HG02840 (cell line): ENCODE measurements at regions not wholly inside any gene's neighbourhood (a gene's known extent, or its start where the extent isn't known, plus 50 kb on each side); places are given as distances from the start of the nearest gene placed in this dataset.

Source experiments
- ATAC-seq: cut with Tn5 transposase; IDR thresholded peaks from one replicate; pipeline ENCODE4 v1.9.1; 2021; ENCODE audit warnings: mild to moderate bottlenecking, moderate library complexity, moderate number of reproducible peaks; ENCODE audit not compliant: unreplicated experiment, low FRiP score

DNA sequence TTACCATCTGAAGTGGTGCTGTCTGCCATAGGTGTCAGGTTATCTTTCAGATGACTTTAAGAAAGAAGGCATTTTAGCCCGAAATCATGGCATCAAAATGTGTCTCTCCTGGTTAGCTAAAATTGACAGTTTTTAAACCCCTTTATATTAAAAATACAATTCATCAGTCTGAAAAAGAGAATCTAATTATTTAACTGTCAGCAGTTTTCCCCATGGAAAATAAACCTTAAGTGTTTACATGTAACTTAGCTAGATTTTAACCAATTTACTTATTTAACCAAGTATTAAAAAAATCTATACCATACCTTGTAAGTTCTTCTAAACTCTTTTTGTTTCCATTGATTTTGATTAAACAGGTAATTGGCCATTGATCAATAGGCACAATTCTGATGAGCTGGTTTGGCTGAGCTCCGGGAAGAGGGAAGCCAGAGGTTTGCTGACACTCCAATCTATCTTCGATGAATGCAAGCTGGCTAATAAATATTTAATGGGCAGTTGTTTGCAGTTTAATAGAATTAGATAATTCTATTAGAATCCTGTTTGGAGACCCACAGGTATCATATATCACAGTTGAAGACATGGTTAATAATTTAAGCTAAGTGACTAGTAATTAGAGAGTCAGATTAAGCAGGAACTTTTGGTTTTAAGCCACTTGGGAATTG, 114.0 kb downstream of the MAT2B start:
- no peak for ATAC-seq

DNA sequence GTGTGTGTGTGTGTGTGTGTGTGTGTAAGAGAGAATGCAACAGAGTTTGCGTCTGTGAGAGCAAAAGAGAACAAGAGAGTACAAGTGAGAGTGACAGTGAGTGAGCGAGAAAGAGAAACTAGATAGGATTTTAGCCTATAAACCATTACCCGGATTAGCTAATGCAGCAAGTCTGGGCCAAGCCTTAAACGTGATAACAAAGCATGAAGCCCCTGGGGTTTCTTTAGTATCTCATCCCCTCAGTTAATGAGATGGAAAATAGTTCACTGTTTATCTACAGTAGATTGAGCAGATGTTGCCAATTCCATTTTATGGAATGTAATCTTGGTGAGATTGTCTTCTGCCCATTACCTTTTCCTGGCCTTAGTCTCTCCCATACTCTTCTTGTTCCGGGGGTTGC, 114.5 kb downstream of the MAT2B start:
- no peak for ATAC-seq

DNA sequence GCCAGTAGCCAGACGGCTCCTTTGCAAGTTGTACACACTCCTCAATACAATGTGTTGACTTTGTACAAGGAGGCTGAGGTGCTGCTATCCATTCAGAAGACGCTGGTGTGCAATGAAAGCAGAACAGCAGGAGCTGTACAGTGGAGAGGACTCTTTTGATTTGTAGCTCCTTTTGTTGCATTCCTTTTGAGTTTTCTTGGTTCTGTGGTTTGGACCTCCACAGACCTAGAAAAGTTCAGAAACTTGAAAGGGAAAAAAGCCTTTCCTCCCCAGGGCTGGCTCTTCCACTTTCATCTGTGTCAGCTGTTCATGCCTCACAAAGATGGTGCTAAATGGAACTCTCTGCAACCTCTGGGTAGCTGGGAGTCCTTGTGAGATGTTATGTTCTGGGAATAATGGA, 117.4 kb downstream of the MAT2B start:
- ATAC-seq, result no peak

DNA sequence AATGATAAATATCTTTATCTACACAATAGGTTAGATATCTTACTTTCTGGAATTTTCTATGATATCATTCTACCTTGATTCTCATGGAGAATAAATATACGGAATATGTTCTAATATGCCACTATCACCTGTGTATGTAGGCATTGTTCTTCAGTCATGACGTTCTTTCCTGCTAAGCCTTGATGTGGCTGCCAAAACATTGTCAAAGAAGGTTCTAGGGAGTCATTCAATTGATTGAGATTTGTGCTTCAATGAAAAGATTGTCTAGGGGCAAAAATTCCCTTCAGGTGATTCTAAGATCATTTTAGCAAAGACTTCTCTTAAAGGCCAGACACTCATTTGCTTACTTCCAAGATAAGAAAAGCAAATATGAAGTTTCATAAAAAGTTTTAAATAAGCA, 118.1 kb downstream of the MAT2B start:
- no peak for ATAC-seq

DNA sequence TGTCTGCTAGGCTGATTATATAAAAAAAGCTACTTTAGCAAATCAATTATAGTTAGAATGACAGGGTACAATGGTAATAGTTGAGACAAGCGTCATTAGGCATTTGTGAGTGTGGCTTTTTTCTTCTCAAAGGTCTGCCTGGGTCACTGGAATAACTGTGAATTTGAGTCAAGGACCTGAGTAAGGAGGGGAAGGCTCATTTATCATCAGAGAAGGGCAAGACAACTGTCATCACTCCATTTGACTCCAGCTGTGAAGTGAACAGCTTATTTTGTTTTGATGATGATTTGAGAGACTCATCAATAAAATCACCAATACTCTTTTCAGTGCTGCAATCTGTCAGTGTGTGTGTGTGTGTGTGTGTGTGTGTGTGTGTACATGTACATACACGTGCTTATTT, 118.6 kb downstream of the MAT2B start:
- no peak for ATAC-seq

DNA sequence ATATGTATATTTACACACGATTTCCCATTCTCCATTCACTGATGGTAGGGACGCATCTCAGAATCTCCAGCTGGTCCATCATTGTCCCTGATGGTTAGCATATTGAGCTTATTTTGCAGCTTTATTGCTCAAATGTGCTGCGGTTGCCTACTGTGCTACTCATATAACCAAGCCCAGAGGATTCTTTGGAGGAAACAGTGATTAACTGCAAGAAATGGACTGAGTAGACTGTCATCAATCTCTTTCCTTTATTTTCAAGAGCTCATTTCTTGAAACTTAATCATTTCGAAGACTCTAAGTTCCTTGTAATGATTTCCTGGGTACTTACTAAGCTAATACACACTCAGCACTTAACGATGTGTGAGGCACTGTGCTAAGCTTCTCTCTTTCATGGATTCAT, 119.0 kb downstream of the MAT2B start:
- ATAC-seq, result no peak

DNA sequence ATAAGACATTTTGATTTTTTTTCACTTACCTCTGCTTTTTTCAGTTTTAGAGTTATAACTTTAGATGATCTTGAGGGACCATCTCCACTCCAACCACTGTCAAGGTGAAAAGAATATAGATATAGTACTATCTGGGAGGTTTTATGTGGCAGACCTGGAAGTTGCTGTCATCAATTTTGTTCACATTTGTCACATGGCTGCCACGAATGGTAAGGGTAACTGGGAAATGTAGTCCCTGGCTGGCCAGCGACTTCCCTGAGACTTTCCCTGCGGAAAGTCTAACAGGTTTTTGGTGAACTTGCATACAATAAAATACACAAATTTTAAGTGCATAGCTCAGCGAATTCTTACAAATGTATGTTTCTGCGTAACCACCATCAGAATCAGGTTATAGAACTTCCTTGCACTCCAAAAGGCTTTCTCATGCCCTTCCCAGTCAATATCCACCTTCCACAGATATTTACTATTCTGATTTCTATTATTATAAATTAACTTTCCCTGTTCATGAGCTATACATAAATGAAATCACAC, 121.5 kb downstream of the MAT2B start:
- ATAC-seq, result no peak

DNA sequence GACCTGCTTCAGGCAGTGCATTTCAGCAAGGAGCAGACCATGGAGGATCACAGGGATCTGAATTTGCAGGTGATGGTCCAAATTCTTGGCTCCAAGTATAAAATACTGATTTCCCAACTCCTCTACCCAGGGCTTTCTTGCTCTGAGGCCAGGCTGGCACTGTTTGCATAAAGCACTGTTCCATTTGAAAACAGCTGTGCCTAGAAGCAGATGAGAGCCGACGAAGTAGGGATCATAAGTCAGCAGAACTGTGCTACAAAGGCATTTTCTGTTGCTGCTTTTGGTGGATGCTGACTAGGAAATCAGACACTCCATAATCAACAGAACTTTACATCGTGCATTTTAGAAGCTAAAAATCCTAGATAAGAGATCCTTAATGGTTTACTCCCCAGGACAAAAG, 126.4 kb downstream of the MAT2B start:
- ATAC-seq, result no peak

DNA sequence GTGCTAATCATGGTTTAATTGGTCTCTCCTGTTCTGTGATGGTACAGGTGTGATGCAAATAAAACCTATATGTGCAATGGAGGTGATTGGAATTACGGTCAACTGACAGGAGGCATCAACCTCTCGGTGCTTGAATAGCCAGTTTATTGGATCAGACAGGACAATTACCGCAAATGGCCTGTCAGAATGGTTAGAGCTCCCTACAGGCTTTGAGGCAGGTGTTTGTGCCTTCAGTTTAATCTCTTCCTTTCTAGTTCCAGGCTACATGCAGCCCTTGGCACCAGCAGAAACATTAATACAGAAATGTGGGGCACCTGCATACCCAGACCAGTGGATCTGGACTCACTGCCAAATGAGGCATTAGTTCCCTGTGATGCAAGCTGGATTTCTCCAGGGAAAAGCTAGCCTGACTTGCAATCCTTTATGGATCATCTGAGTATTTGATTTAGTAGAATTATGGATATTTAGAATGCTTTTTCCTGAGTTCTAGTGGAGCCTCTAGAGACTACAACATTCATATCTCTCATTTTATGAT, 128.6 kb downstream of the MAT2B start:
- no peak for ATAC-seq

DNA sequence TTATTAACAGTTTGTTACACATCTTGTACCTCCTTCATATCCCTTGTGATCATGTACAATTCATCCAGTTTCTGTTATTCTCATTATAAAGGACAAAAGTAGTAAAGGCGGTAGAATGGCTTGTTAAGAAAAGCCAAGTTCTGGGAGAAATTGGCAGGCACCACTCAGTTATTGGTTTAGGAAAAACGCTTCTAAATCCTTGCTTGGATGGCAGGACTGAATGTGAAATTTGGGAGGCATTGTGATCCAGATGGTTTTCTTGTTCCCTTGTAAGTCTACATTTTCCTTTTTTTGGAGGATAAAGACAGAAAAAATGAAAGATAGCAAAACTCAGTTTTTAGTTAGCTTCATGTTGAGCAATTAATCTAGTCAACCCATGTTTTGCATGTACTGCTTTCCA, 130.2 kb downstream of the MAT2B start:
- ATAC-seq, result no peak

DNA sequence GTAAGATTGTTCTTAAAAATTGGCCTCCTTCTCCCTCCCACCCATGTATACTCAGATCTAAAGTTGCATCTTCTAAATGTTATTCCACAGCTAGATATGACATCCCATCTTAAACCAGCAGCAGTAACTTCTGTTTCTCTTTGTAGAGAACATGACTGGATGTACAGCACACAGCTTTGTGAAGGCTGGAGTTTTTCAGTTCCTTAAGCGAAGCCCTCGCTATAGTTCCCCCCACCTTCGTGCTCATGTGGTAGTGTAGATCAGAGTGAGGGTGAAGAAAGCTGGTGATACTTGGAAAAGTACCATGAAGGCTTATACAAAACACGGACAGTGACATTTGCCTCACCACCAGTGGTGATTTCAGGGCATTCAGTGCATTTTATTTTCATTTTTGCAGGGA, 137.5 kb downstream of the MAT2B start:
- no peak for ATAC-seq

DNA sequence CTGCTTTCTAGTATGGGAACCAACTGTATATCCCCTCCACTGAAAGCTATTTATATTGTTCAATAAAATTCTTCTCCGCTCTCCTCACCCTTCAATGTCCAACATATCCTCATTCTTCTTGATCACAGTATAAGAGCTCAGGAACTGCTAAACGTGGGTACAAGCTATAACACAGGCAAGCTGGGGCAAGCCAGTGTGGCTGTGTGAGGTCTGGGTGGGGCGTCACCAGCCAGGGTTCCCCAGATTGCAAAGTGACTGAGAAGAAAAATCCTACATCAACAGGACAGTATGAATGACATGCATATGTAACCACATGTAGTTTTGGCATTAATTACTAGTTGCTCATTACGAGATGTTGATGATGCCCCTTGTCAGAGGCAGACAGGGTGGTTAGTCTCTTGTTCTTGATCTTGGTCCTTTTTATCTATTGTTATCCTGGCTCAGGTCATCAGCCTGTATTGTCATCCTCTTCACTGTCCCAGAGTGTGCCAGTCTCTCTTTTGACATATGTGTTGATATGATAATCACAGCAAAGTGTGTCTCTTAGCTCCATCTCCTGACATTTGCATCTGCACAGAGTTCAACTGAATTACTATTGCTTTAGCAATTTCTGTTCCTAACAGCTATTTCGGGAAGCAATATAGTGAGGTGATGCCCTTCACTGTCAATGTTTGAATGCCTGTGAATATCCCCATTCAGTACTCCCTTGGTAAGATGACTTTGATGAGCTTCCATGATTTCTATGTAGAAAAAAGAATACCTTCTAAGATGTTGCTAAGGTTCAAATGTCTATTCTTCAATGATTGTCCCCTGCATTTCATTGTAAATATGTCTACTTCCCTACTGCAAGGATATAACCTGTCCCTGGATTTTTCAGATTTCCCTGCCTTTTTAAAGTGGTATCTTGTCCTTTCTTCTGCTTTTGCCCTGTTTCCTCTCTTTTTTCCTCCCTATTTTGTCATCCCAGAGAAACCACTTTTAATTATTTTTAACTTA, 140.3 kb downstream of the MAT2B start:
- no peak for ATAC-seq

DNA sequence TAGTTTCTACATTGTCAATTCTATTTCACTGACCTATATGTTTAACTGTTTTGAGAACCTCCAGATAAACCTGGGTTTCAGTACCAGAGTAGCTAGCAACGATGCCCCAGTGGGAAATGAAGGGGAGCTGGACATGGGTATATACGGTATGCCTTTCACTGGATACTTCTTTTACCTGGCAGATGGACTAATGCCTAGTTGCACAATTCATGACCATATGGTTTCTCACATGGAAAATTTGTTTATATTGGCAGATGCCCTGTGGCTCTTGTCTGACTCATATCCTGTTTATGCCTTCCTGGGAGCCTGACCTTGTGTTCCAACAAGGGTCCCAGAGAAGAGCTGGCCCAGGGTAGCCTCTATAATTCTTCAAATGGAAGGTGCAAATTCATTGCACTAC, 144.1 kb downstream of the MAT2B start:
- ATAC-seq, result no peak

DNA sequence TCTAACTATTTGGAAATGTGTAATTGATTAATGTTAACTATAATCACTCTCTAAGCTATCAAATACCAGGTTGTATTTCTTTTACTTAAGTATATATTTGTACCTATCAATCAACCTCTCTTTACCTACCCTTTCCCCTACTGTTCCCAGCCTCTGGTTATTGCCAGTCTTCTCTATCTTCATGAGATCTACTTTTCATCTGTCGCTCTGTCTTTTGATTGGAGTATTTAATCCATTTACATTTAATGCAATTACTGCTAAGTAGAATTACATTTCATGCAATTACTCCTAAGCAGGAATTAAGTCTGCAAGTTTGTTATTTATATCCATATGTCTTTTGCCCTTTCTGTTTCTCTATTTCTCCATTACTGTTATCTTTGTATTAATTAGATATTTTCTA, 148.1 kb downstream of the MAT2B start:
- no peak for ATAC-seq

DNA sequence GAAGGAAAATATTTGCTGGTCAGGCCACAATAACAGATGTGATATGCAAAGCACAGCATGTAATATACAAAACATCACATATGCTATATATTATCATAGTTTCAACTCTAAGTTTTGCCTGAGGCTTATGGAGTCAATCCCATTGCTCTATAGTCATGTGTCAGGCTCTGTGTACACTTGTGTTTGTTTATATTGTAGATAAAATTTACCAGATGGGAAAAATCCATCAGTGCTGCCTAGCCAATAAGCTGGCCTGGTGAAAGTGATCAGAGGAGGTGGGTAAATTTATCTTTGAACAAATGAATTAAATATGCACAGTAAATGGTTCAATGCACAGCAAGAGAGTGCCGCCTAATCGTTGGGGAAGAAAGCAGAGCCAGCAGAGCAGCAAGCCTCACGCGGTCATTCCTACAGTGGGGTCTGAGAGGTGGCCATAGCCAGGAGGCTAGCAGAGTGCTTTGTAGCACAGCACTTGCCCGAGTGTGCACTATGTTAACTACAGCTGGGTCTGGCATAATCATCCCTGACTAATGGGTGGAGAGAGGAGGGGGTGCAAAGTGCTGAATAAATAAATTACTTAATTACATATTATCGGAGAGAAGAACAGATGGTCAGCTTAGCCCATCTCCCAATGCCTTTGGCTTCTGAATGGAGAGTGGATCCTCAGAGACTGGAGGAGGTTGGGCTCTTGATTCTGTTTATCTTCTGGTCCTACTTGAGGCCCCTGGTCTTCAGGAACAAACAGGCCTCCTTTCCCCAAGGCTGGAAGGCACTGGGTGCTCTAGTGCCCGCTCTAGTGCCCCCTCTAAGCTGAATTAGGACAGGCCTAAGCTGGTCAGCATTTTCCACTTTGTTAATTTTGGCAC, 153.5 kb downstream of the MAT2B start:
- no peak for ATAC-seq

DNA sequence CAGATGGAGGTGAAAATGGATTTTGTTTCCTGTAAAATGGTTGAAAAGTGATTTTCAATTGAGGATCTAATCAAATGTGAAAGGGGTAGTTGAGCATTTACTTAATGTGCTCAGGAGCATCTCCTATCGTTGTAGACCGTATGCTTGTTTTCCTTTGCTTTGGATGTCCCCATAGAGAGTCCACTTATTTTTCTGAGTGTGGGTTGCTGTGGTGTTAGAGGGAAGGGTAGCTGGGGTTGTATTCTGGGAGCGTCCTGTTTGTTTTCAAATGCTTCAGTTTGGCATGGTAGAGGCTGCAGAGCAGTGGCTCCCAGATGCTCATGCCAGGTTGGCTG, 154.1 kb downstream of the MAT2B start:
- ATAC-seq, result no peak

DNA sequence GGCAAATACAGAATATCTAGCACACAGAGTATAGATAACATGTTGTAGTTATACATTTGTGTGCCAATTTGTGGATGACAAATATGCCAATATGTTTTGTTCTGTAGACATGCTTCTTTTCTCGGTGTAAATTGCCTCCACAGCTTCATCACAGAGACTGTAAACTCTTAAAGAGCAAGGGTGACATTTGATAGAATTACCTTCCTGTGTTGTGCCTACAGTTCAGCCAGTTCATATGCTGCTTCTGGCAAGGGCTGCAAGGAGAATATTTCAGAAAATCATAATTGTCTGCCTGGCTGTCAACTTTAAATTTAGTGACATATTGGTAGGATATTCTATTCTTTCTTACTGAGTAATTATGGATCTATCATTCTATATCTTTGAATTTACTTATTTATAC, 155.1 kb downstream of the MAT2B start:
- no peak for ATAC-seq

DNA sequence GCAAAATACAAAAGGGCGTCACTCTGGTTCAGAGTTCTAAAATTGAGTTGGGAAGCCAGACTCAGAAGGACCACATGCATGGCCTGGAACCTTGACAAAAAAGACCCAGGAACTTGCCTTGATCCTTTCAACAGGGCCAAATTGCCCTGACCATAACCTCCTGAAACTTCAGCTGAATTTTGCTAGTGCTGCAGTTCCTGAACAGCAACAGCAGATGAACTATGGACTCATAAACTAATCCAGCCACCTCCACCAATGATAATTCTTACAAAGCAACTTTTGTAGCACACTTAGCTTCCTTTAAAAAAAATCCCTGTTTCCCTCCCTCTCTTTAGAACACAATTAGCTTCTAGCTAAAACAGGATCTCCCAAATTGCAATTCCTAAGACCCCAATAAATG, 155.9 kb downstream of the MAT2B start:
- ATAC-seq, result no peak

DNA sequence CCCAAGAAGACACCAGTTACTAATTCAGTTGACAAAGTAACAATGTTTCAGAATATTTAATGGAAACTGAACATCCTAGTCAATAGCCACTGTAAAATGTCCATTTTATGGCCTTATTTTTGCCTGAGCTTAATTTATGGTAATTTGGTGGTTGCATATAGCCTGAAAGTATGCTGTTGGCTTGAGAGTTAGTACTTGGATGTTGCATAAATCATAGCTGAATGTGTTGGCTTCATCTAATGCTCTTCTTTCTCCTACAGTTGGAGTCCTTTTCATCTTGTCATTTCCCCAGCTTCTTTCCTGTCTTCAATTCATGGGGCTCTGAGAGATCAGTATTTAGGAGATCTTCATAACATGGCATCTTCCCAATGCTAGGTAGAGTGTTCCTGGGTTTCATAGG, 164.6 kb downstream of the MAT2B start:
- ATAC-seq, result no peak

DNA sequence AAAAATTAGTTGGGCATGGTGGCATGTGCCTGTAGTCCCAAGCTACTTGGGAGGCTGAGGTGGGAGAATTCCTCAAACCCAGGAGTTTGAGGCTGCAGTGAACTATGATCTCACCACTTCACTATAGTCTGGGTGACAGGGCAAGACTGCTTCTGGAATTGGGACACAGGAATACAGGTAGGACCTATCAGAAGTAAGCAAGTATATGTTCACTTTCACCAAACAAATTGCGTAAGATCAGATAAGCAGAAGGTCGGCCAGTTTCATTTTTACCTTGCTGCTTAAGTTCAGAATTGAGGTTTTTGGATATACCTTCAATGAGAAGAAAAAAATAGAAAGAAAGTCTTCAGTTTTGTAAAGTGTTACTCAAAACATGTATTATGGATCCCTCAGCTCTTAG, 171.7 kb downstream of the MAT2B start:
- no peak for ATAC-seq

DNA sequence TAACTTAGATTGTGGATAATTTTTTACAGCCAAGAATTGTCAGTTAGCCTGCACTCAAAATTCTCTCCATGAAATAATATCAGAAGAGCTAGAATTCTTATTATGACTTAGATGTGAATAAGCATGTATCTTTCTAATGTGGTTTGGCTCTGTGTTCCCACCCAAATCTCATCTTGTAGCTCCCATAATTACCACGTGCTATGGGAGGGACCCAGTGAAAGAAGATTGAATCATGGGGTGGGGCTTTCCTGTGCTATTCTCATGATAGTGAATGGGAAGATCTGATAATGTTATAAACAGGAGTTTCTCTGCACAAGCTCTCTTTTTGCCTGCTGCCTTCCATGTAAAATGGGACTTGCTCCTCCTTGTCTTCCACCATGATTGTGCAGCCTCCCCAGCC, 176.8 kb downstream of the MAT2B start:
- ATAC-seq, result no peak
